Sigmoid colon (tissue), 4 donors: ENCODE measurements at regions not wholly inside any gene's neighbourhood (a gene's known extent, or its start where the extent isn't known, plus 50 kb on each side); places are given as distances from the start of the nearest gene placed in this dataset.
"Not testable (repeated sequence)": the region's sequence is repeated elsewhere in the genome, so short reads cannot be mapped to it uniquely, and the experiment has no call there.

ENCODE experiments used
- POLR2A ChIP-seq, 2 donors: fragments of 450-650 bp; IDR thresholded peaks; one replicate each; pipeline ENCODE4 v1.6.1; 2016; ENCODE audit warnings: antibody characterized with exemption in 2 of 2, mild to moderate bottlenecking in 2 of 2, moderate library complexity in 2 of 2
- POLR2AphosphoS5 ChIP-seq, 4 donors: sonication (generic); formaldehyde crosslinking; IDR thresholded peaks; one replicate each; pipeline ENCODE4 v1.6.1; 2017; ENCODE audit warnings: antibody characterized with exemption in 4 of 4
- TF ChIP-seq, protein P1 (sequence below), 4 experiments: fragments of 450-650 bp in 3 of 4; fragments of 200-600 bp in 1 of 4; IDR thresholded peaks; one replicate each; pipeline ENCODE4 v1.5.1; 2016 to 2019; ENCODE audit warnings: antibody characterized with exemption in 4 of 4, mild to moderate bottlenecking in 3 of 4, moderate library complexity in 2 of 4

- TF ChIP-seq POLR2A, POLR2AphosphoS5 (IDR thresholded peaks at IDR 0.05): not testable (repeated sequence)
- TF ChIP-seq, protein P1, sequence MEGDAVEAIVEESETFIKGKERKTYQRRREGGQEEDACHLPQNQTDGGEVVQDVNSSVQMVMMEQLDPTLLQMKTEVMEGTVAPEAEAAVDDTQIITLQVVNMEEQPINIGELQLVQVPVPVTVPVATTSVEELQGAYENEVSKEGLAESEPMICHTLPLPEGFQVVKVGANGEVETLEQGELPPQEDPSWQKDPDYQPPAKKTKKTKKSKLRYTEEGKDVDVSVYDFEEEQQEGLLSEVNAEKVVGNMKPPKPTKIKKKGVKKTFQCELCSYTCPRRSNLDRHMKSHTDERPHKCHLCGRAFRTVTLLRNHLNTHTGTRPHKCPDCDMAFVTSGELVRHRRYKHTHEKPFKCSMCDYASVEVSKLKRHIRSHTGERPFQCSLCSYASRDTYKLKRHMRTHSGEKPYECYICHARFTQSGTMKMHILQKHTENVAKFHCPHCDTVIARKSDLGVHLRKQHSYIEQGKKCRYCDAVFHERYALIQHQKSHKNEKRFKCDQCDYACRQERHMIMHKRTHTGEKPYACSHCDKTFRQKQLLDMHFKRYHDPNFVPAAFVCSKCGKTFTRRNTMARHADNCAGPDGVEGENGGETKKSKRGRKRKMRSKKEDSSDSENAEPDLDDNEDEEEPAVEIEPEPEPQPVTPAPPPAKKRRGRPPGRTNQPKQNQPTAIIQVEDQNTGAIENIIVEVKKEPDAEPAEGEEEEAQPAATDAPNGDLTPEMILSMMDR (IDR thresholded peaks at IDR 0.05) = not testable (repeated sequence)
Observed at GRCh38 chr14:30072454-30072853, 144.8 kb upstream of the PRKD1 start.
